ENCODE measurements at regions not wholly inside any gene's neighbourhood (a gene's known extent, or its start where the extent isn't known, plus 50 kb on each side); places are given as distances from the start of the nearest gene placed in this dataset.
A peak's percentile ranks its signal among the peaks of the same experiment; 100 is the strongest.
"Not testable (repeated sequence)": the region's sequence is repeated elsewhere in the genome, so short reads cannot be mapped to it uniquely, and the experiment has no call there.

- Histone ChIP-seq H3K36me3 (ENCODE audit: control insufficient read depth in 2 of 2, extremely low read depth in 1 of 2, insufficient read depth in 2 of 2, low read length in 2 of 2) (no peaks in the 10 kb centered on the region), H3K27me3 (ENCODE audit: control insufficient read depth in 2 of 2, insufficient read depth in 2 of 2, low read length in 2 of 2) (peaks cover 17 to 21% of the 10 kb centered on the region in 2 experiments), H3K27ac (ENCODE audit: insufficient read depth, low read depth, low read length) (no peak overlapping the region), H3K4me3 (replicated peaks in 1 of 3; ENCODE audit: insufficient read depth in 1 of 3, low read depth in 1 of 3, low read length in 3 of 3) (no peak overlapping the region), H3K9ac (replicated peaks; ENCODE audit: extremely low read depth, insufficient read depth, low read length) (no peak overlapping the region), H3K9me1 (replicated peaks; ENCODE audit: control insufficient read depth, extremely low read depth, insufficient read depth, low read length) (no peaks in the 10 kb centered on the region), H3K9me3 (replicated peaks; ENCODE audit: control insufficient read depth, insufficient read depth, low read length) (no peaks in the 10 kb centered on the region), H4K20me1 (replicated peaks; ENCODE audit: control insufficient read depth, extremely low read depth, insufficient read depth, low read length) (no peaks in the 10 kb centered on the region), H3K79me2 (ENCODE audit: control insufficient read depth, insufficient read depth, low read length) (no peaks in the 10 kb centered on the region), H2AFZ (ENCODE audit: low read depth, low read length) (no peak overlapping the region), H3K4me2 (ENCODE audit: insufficient read depth, low read length) (no peak overlapping the region), H3K4me1 (ENCODE audit: control insufficient read depth, extremely low read depth, insufficient read depth, low read length) (peaks cover 22% of the 10 kb centered on the region)
- DNase-seq (ENCODE audit: low read depth, low spot score) = peak; percentile 78
- CTCF ChIA-PET = interaction anchor here (1.1 kb wide), 1 partner anchor 78 kb away, joined by 3 read pairs; no protein-coding TSS in a partner anchor
- BruUV-seq (replicated peaks) = no TSS peak
- intact Hi-C loops (cut with micrococcal nuclease) (loop anchor here (2.0 kb wide), 1 partner anchor 29 kb away; no protein-coding TSS in a partner anchor), dilution Hi-C loops (cut with MboI; ENCODE audit: extremely low pct_ligation_motif_present, low sequenced_read_pairs) (no loop called here)
- peak; percentile 88 for FAIRE-seq
- POLR2A ChIA-PET = interaction anchor here (0.7 kb wide), 1 partner anchor 27 kb away, joined by 3 read pairs; no protein-coding TSS in a partner anchor
- TF ChIP-seq MAX (IDR thresholded peaks at IDR 0.05; ENCODE audit: insufficient read depth, insufficient read length) (no peak), JUN (IDR thresholded peaks at IDR 0.05; ENCODE audit: borderline replicate concordance, insufficient read depth, insufficient read length, low read depth) (peak; percentile 61), GATA2 (IDR thresholded peaks at IDR 0.05; ENCODE audit: insufficient read depth, insufficient read length, low read depth, low read length) (no peak), FOS (IDR thresholded peaks at IDR 0.05; ENCODE audit: borderline replicate concordance, insufficient read depth, low read length) (peak; percentile 75), MYC (IDR thresholded peaks at IDR 0.05; ENCODE audit: low read depth, low read length) (no peak)
Observed at GRCh38 chr3:72270072-72270681, 485.2 kb upstream of the PROK2 start.

GRCh38 chr3:72269475-72269874, 484.5 kb upstream of the PROK2 start:
- no peak for DNase-seq (ENCODE audit: low read depth, low spot score)
- intact Hi-C loops (cut with micrococcal nuclease) (no loop called here), dilution Hi-C loops (cut with MboI; ENCODE audit: extremely low pct_ligation_motif_present, low sequenced_read_pairs) (no loop called here)
- Histone ChIP-seq H3K36me3 (ENCODE audit: control insufficient read depth in 2 of 2, extremely low read depth in 1 of 2, insufficient read depth in 2 of 2, low read length in 2 of 2) (no peaks in the 10 kb centered on the region), H3K27ac (ENCODE audit: insufficient read depth, low read depth, low read length) (no peak overlapping the region), H3K4me2 (ENCODE audit: insufficient read depth, low read length) (no peak overlapping the region), H3K9me3 (replicated peaks; ENCODE audit: control insufficient read depth, insufficient read depth, low read length) (no peaks in the 10 kb centered on the region), H3K9me1 (replicated peaks; ENCODE audit: control insufficient read depth, extremely low read depth, insufficient read depth, low read length) (no peaks in the 10 kb centered on the region), H3K79me2 (ENCODE audit: control insufficient read depth, insufficient read depth, low read length) (no peaks in the 10 kb centered on the region), H3K27me3 (ENCODE audit: control insufficient read depth in 2 of 2, insufficient read depth in 2 of 2, low read length in 2 of 2) (peaks cover 15 to 26% of the 10 kb centered on the region in 2 experiments), H3K4me1 (ENCODE audit: control insufficient read depth, extremely low read depth, insufficient read depth, low read length) (peaks cover 22% of the 10 kb centered on the region), H3K4me3 (replicated peaks in 1 of 3; ENCODE audit: insufficient read depth in 1 of 3, low read depth in 1 of 3, low read length in 3 of 3) (no peak overlapping the region), H4K20me1 (replicated peaks; ENCODE audit: control insufficient read depth, extremely low read depth, insufficient read depth, low read length) (no peaks in the 10 kb centered on the region), H2AFZ (ENCODE audit: low read depth, low read length) (no peak overlapping the region), H3K9ac (replicated peaks; ENCODE audit: extremely low read depth, insufficient read depth, low read length) (no peak overlapping the region)
- no TSS peak for BruUV-seq (replicated peaks)
- ChIA-PET POLR2A (no interaction called here), CTCF (no interaction called here)
- FAIRE-seq = no peak
- TF ChIP-seq EZH2 (IDR thresholded peaks at IDR 0.05; ENCODE audit: borderline replicate concordance, low read depth, low read length, severe bottlenecking) (no peak), POLR2AphosphoS5 (IDR thresholded peaks at IDR 0.05; ENCODE audit: insufficient read depth, low read depth, low read length) (no peak), MYC (IDR thresholded peaks at IDR 0.05; ENCODE audit: low read depth, low read length) (no peak), GATA2 (IDR thresholded peaks at IDR 0.05; ENCODE audit: insufficient read depth, insufficient read length, low read depth, low read length) (no peak), JUN (IDR thresholded peaks at IDR 0.05; ENCODE audit: borderline replicate concordance, insufficient read depth, insufficient read length, low read depth) (no peak)

- dilution Hi-C loops (cut with MboI; ENCODE audit: extremely low pct_ligation_motif_present, low sequenced_read_pairs); FAIRE-seq: not testable (repeated sequence)
- CTCF ChIA-PET = interaction anchor here (2.9 kb wide), 1 partner anchor 311 kb away, joined by 13 read pairs; no protein-coding TSS in a partner anchor
Observed at GRCh38 chr3:72266921-72267524, 482.1 kb upstream of the PROK2 start.

More at GRCh38 chr3:72266921-72267524, 482.1 kb upstream of the PROK2 start:
- H3K4me3 ChIP-seq (replicated peaks in 1 of 3; ENCODE audit: insufficient read depth in 1 of 3, low read depth in 1 of 3, low read length in 3 of 3); BruUV-seq (replicated peaks); H3K9me1 ChIP-seq (replicated peaks; ENCODE audit: control insufficient read depth, extremely low read depth, insufficient read depth, low read length); H3K27ac ChIP-seq (ENCODE audit: insufficient read depth, low read depth, low read length); H3K36me3 ChIP-seq (ENCODE audit: control insufficient read depth in 2 of 2, extremely low read depth in 1 of 2, insufficient read depth in 2 of 2, low read length in 2 of 2); H3K4me2 ChIP-seq (ENCODE audit: insufficient read depth, low read length); H3K9me3 ChIP-seq (replicated peaks; ENCODE audit: control insufficient read depth, insufficient read depth, low read length); DNase-seq (ENCODE audit: low read depth, low spot score); intact Hi-C loops (cut with micrococcal nuclease); POLR2A ChIA-PET; H4K20me1 ChIP-seq (replicated peaks; ENCODE audit: control insufficient read depth, extremely low read depth, insufficient read depth, low read length); H3K9ac ChIP-seq (replicated peaks; ENCODE audit: extremely low read depth, insufficient read depth, low read length); H2AFZ ChIP-seq (ENCODE audit: low read depth, low read length); H3K79me2 ChIP-seq (ENCODE audit: control insufficient read depth, insufficient read depth, low read length): not testable (repeated sequence)
- H3K4me1 ChIP-seq (ENCODE audit: control insufficient read depth, extremely low read depth, insufficient read depth, low read length) = peaks cover 22% of the 10 kb centered on the region
- peaks cover 28 to 34% of the 10 kb centered on the region in 2 experiments for H3K27me3 ChIP-seq (ENCODE audit: control insufficient read depth in 2 of 2, insufficient read depth in 2 of 2, low read length in 2 of 2)

All from endothelial cell of umbilical vein (primary cell).